B cell (primary cell): ENCODE measurements at regions not wholly inside any gene's neighbourhood (a gene's known extent, or its start where the extent isn't known, plus 50 kb on each side); places are given as distances from the start of the nearest gene placed in this dataset.

Experiments used
- EZH2 ChIP-seq: IDR thresholded peaks from 2 replicates; pipeline ENCODE4 v1.6.1; 2012; ENCODE audit warnings: borderline replicate concordance, low read depth, mild to moderate bottlenecking, moderate library complexity, low read length; ENCODE audit not compliant: insufficient read depth, poor library complexity, severe bottlenecking
- TF ChIP-seq, protein P1 (sequence below): fragments of 200-600 bp; IDR thresholded peaks from one replicate; pipeline ENCODE4 v1.8.0; 2022; ENCODE audit warnings: antibody characterized with exemption, mild to moderate bottlenecking

DNA sequence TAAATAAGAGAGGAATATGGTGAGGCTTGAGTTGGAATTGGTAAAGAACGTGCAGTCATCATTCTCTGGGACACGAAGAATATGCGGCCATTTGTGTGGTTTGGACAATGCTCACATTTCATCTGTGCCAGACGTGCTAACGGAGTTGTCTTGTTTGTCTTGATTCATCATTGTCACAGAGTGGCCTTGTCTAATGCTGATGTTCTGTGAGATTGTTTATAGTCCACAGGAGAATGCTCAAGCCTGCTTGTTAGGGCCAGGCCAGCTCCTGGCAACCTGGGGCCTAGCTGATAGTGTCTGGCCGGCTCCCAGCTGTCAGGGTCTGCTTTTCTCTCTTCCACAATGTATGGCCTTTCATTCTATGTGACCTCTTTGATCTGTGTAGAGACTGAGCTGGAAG is 384.7 kb downstream of the EDEM1 start:
- TF ChIP-seq, protein P1, sequence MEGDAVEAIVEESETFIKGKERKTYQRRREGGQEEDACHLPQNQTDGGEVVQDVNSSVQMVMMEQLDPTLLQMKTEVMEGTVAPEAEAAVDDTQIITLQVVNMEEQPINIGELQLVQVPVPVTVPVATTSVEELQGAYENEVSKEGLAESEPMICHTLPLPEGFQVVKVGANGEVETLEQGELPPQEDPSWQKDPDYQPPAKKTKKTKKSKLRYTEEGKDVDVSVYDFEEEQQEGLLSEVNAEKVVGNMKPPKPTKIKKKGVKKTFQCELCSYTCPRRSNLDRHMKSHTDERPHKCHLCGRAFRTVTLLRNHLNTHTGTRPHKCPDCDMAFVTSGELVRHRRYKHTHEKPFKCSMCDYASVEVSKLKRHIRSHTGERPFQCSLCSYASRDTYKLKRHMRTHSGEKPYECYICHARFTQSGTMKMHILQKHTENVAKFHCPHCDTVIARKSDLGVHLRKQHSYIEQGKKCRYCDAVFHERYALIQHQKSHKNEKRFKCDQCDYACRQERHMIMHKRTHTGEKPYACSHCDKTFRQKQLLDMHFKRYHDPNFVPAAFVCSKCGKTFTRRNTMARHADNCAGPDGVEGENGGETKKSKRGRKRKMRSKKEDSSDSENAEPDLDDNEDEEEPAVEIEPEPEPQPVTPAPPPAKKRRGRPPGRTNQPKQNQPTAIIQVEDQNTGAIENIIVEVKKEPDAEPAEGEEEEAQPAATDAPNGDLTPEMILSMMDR: no peak
- TF ChIP-seq EZH2: no peak
